GM06990 (cell line): ENCODE measurements at regions not wholly inside any gene's neighbourhood (a gene's known extent, or its start where the extent isn't known, plus 50 kb on each side); places are given as distances from the start of the nearest gene placed in this dataset.

ENCODE experiments used
- DNase-seq: peaks from one replicate; pipeline ENCODE4 v3.0.0-alpha.2; 2011; ENCODE audit not compliant: insufficient read length; ENCODE audit errors: extremely low read depth
- H3K27me3 ChIP-seq: replicated peaks from 2 replicates; pipeline ENCODE4 v1.6.0; 2011; ENCODE audit warnings: low read length; ENCODE audit not compliant: control insufficient read depth, insufficient read depth
- H3K36me3 ChIP-seq: 2 replicates; pipeline ENCODE4 v1.5.1; 2011; ENCODE audit warnings: low read length; ENCODE audit not compliant: control insufficient read depth, insufficient read depth
- H3K4me3 ChIP-seq: replicated peaks from 2 replicates; pipeline ENCODE4 v1.5.1; 2011; ENCODE audit warnings: low read depth, mild to moderate bottlenecking, control low read depth, low read length
- TF ChIP-seq, protein P1 (sequence below): IDR thresholded peaks from 2 replicates; pipeline ENCODE4 v1.5.1; 2011; ENCODE audit warnings: low read length, control low read depth, mild to moderate bottlenecking, inconsistent platforms; ENCODE audit not compliant: insufficient read depth, poor library complexity, severe bottlenecking

DNA sequence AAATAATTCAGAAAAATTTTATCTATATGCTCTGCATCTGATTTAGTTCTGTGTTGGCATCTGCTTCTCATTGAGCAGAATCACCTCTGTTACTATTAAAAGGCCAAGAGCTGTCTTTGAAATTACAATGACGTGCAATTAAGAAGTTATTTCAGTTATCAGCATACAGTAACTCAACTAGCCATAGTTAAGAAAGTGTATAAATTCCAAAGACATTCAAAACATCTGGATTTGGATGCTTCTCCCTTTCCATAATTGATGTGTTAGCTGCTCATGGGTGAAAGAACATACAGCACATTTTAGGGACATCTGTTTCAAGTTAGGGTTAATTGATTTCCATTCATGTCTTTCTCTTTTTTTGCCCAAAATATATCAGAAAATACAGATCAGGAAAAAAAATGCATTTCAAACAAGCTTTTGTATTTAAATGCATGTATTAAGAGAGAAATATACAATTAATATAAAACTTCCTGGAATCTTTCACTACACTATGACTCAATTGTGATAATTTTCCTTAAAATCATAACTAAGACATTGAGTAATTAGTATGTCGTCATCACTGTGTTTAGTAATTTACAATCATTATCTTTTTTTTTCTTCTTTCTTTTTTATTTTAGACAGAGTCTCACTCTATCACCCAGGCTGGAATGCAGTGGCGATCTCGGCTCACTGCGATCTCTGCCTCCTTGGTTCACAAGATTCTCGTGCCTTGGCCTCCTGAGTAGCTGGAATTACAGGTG lies 82.7 kb upstream of the MBNL1 start:
- H3K27me3 ChIP-seq, result no peaks in the 10 kb centered on the region
- no peak for DNase-seq
- TF ChIP-seq, protein P1, sequence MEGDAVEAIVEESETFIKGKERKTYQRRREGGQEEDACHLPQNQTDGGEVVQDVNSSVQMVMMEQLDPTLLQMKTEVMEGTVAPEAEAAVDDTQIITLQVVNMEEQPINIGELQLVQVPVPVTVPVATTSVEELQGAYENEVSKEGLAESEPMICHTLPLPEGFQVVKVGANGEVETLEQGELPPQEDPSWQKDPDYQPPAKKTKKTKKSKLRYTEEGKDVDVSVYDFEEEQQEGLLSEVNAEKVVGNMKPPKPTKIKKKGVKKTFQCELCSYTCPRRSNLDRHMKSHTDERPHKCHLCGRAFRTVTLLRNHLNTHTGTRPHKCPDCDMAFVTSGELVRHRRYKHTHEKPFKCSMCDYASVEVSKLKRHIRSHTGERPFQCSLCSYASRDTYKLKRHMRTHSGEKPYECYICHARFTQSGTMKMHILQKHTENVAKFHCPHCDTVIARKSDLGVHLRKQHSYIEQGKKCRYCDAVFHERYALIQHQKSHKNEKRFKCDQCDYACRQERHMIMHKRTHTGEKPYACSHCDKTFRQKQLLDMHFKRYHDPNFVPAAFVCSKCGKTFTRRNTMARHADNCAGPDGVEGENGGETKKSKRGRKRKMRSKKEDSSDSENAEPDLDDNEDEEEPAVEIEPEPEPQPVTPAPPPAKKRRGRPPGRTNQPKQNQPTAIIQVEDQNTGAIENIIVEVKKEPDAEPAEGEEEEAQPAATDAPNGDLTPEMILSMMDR, result no peak
- no peak overlapping the region for H3K4me3 ChIP-seq
- no peaks in the 10 kb centered on the region for H3K36me3 ChIP-seq

- TF ChIP-seq, protein P1, result no peak
- no peaks in the 10 kb centered on the region for H3K36me3 ChIP-seq
- DNase-seq, result no peak
Observed at GRCh38 chr3:152190636-152191183, 78.0 kb upstream of the MBNL1 start.

GRCh38 chr3:152192050-152192449 lies 76.7 kb upstream of the MBNL1 start:
- no peaks in the 10 kb centered on the region for H3K36me3 ChIP-seq
- no peak for DNase-seq
- H3K27me3 ChIP-seq, result no peaks in the 10 kb centered on the region
- no peak overlapping the region for H3K4me3 ChIP-seq
- TF ChIP-seq, protein P1, result no peak

More at GRCh38 chr3:152190636-152191183, 78.0 kb upstream of the MBNL1 start:
- Histone ChIP-seq H3K27me3 (no peaks in the 10 kb centered on the region), H3K4me3 (no peak overlapping the region)

GRCh38 chr3:152192936-152193672 lies 75.6 kb upstream of the MBNL1 start:
- H3K4me3 ChIP-seq, result no peak overlapping the region
- TF ChIP-seq, protein P1, result no peak
- H3K27me3 ChIP-seq, result no peaks in the 10 kb centered on the region
- H3K36me3 ChIP-seq, result no peaks in the 10 kb centered on the region
- no peak for DNase-seq

- peak; percentile 58 for DNase-seq
- no peaks in the 10 kb centered on the region for H3K36me3 ChIP-seq
- peak overlapping the region; percentile 38 for H3K4me3 ChIP-seq
- TF ChIP-seq, protein P1, result no peak
- H3K27me3 ChIP-seq, result no peaks in the 10 kb centered on the region
Observed at GRCh38 chr3:152193673-152194267, 75.0 kb upstream of the MBNL1 start.
